ENCODE measurements at regions not wholly inside any gene's neighbourhood (a gene's known extent, or its start where the extent isn't known, plus 50 kb on each side); places are given as distances from the start of the nearest gene placed in this dataset.

- H3K36me3 ChIP-seq (ENCODE audit: control insufficient read depth in 1 of 2, insufficient read depth in 2 of 2, low read length in 2 of 2), result no peaks in the 10 kb centered on the region
- H3K4me1 ChIP-seq (ENCODE audit: control insufficient read depth in 1 of 2, insufficient read depth in 2 of 2, low read length in 2 of 2), result no peaks in the 10 kb centered on the region
- H3K27ac ChIP-seq (ENCODE audit: low read length), result no peak overlapping the region
- no peak overlapping the region for H3K4me3 ChIP-seq (ENCODE audit: low read depth in 1 of 2, low read length in 2 of 2)
- H3K9me3 ChIP-seq (ENCODE audit: control insufficient read depth in 1 of 2, low read length in 2 of 2), result peaks cover 0 to 2% of the 10 kb centered on the region in 2 donors
- no peaks in the 10 kb centered on the region for H3K27me3 ChIP-seq (ENCODE audit: low read depth, low read length)
Observed at GRCh38 chr13:65748227-65748626, 1481.9 kb downstream of the PCDH9 start.

- Histone ChIP-seq H3K36me3 (ENCODE audit: control insufficient read depth in 1 of 2, insufficient read depth in 2 of 2, low read length in 2 of 2) (no peaks in the 10 kb centered on the region), H3K4me3 (ENCODE audit: low read depth in 1 of 2, low read length in 2 of 2) (no peak overlapping the region), H3K9me3 (ENCODE audit: control insufficient read depth in 1 of 2, low read length in 2 of 2) (peaks cover 0 to 2% of the 10 kb centered on the region in 2 donors), H3K27me3 (ENCODE audit: low read depth, low read length) (no peaks in the 10 kb centered on the region), H3K4me1 (ENCODE audit: control insufficient read depth in 1 of 2, insufficient read depth in 2 of 2, low read length in 2 of 2) (no peaks in the 10 kb centered on the region), H3K27ac (ENCODE audit: low read length) (no peak overlapping the region)
Observed at GRCh38 chr13:65746406-65746921, 1483.7 kb downstream of the PCDH9 start.

DNA sequence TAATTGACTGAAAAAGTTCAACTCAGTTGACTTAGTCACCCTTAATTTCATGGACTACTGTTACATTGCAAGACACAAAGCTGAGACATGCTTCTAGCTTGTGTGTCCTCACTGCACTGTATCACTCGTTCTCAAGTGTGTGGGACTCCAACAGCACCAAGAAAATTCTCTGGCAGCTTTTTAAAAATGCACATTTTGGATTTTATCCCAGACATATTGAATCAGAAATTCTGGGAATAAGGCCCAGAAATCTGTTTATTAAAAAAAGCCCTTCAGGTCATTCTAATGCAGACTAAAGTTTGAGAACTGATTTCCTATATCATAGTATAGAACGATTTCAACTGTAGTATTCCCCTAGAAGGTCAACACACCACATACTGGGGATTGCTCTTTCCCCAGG, 1485.3 kb downstream of the PCDH9 start:
- Histone ChIP-seq H3K9me3 (ENCODE audit: control insufficient read depth in 1 of 2, low read length in 2 of 2) (peaks cover 0 to 2% of the 10 kb centered on the region in 2 donors), H3K4me1 (ENCODE audit: control insufficient read depth in 1 of 2, insufficient read depth in 2 of 2, low read length in 2 of 2) (no peaks in the 10 kb centered on the region), H3K27ac (ENCODE audit: low read length) (no peak overlapping the region), H3K27me3 (ENCODE audit: low read depth, low read length) (no peaks in the 10 kb centered on the region), H3K4me3 (ENCODE audit: low read depth in 1 of 2, low read length in 2 of 2) (no peak overlapping the region), H3K36me3 (ENCODE audit: control insufficient read depth in 1 of 2, insufficient read depth in 2 of 2, low read length in 2 of 2) (no peaks in the 10 kb centered on the region)

- no peak overlapping the region for H3K27ac ChIP-seq (ENCODE audit: low read length)
- no peaks in the 10 kb centered on the region for H3K27me3 ChIP-seq (ENCODE audit: low read depth, low read length)
- H3K4me3 ChIP-seq (ENCODE audit: low read depth in 1 of 2, low read length in 2 of 2), result no peak overlapping the region
- H3K9me3 ChIP-seq (ENCODE audit: control insufficient read depth in 1 of 2, low read length in 2 of 2), result peaks cover 0 to 2% of the 10 kb centered on the region in 2 donors
- H3K4me1 ChIP-seq (ENCODE audit: control insufficient read depth in 1 of 2, insufficient read depth in 2 of 2, low read length in 2 of 2), result no peaks in the 10 kb centered on the region
- no peaks in the 10 kb centered on the region for H3K36me3 ChIP-seq (ENCODE audit: control insufficient read depth in 1 of 2, insufficient read depth in 2 of 2, low read length in 2 of 2)
Observed at GRCh38 chr13:65733110-65733509, 1497.0 kb downstream of the PCDH9 start.

DNA sequence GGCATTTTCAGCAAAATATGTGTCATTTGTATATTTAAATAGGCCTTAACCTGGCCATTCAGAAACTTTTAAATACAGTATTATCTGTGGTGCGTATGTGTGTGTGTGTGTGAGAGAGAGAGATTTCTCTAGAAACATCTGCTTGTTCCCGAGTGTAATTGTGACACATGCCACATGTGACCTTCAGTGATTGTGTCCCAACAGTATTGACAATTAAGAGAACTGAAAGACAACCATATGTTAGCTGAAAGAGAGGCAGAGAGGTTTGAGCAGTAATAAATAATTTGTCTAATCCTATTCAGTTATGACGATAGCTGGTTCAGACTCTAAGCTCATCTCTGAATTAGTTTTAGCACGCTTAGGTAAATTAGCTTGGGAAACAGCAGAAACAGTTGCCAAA, 1503.1 kb downstream of the PCDH9 start:
- no peak overlapping the region for H3K4me3 ChIP-seq (ENCODE audit: low read depth in 1 of 2, low read length in 2 of 2)
- no peaks in the 10 kb centered on the region for H3K4me1 ChIP-seq (ENCODE audit: control insufficient read depth in 1 of 2, insufficient read depth in 2 of 2, low read length in 2 of 2)
- no peaks in the 10 kb centered on the region for H3K9me3 ChIP-seq (ENCODE audit: control insufficient read depth in 1 of 2, low read length in 2 of 2)
- no peaks in the 10 kb centered on the region for H3K36me3 ChIP-seq (ENCODE audit: control insufficient read depth in 1 of 2, insufficient read depth in 2 of 2, low read length in 2 of 2)
- H3K27ac ChIP-seq (ENCODE audit: low read length), result no peak overlapping the region
- no peaks in the 10 kb centered on the region for H3K27me3 ChIP-seq (ENCODE audit: low read depth, low read length)

DNA sequence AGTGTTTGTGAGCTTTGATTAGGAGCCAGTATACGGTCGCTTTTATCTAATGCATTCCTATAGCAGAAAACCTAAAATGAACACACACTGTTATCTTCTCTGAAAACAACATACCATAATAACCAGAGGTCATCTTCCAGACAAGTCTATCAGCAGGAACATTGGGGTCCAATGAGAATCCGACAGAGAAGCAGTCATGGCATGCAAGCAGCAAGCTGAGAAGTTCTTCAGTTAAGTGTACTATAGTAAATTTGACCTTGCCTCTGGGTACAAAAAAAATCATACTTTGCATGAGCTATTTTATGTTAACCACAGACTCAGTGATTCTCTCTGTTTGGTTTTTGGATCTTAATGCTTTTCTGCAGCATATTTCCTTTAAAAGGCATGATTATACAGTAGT, 1505.1 kb downstream of the PCDH9 start:
- no peak overlapping the region for H3K4me3 ChIP-seq (ENCODE audit: low read depth in 1 of 2, low read length in 2 of 2)
- no peaks in the 10 kb centered on the region for H3K9me3 ChIP-seq (ENCODE audit: control insufficient read depth in 1 of 2, low read length in 2 of 2)
- H3K4me1 ChIP-seq (ENCODE audit: control insufficient read depth in 1 of 2, insufficient read depth in 2 of 2, low read length in 2 of 2), result no peaks in the 10 kb centered on the region

GRCh38 chr13:65724226-65724625, 1505.9 kb downstream of the PCDH9 start:
- Histone ChIP-seq H3K4me1 (ENCODE audit: control insufficient read depth in 1 of 2, insufficient read depth in 2 of 2, low read length in 2 of 2) (no peaks in the 10 kb centered on the region), H3K4me3 (ENCODE audit: low read depth in 1 of 2, low read length in 2 of 2) (no peak overlapping the region), H3K27ac (ENCODE audit: low read length) (no peak overlapping the region), H3K36me3 (ENCODE audit: control insufficient read depth in 1 of 2, insufficient read depth in 2 of 2, low read length in 2 of 2) (no peaks in the 10 kb centered on the region), H3K27me3 (ENCODE audit: low read depth, low read length) (no peaks in the 10 kb centered on the region), H3K9me3 (ENCODE audit: control insufficient read depth in 1 of 2, low read length in 2 of 2) (no peaks in the 10 kb centered on the region)

More for the DNA sequence above, 1505.1 kb downstream of the PCDH9 start:
- no peaks in the 10 kb centered on the region for H3K36me3 ChIP-seq (ENCODE audit: control insufficient read depth in 1 of 2, insufficient read depth in 2 of 2, low read length in 2 of 2)
- no peak overlapping the region for H3K27ac ChIP-seq (ENCODE audit: low read length)
- H3K27me3 ChIP-seq (ENCODE audit: low read depth, low read length), result no peaks in the 10 kb centered on the region

GRCh38 chr13:65722506-65722905, 1507.6 kb downstream of the PCDH9 start:
- Histone ChIP-seq H3K27ac (ENCODE audit: low read length) (no peak overlapping the region), H3K9me3 (ENCODE audit: control insufficient read depth in 1 of 2, low read length in 2 of 2) (no peaks in the 10 kb centered on the region)

DNA sequence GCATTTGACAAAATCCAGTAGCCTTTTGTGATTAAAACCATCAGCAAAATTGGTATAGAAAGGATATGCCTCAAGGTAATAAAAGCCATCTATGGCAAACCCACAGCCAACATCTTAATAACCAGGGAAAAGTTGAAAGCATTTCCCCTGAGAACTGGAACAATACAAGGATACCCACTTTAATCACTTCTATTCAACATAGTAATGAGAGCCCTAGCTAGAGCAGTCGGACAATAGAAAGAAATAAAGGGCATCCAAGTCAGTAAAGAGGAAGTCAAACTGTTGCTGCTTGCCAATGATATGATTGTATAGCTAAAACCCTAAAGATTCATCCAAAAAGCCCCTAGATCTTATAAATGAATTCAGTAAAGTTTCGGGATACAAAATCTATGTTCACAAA, 1510.3 kb downstream of the PCDH9 start:
- H3K4me1 ChIP-seq (ENCODE audit: control insufficient read depth in 1 of 2, insufficient read depth in 2 of 2, low read length in 2 of 2), result no peaks in the 10 kb centered on the region
- no peaks in the 10 kb centered on the region for H3K36me3 ChIP-seq (ENCODE audit: control insufficient read depth in 1 of 2, insufficient read depth in 2 of 2, low read length in 2 of 2)
- H3K27ac ChIP-seq (ENCODE audit: low read length), result no peak overlapping the region
- no peak overlapping the region for H3K4me3 ChIP-seq (ENCODE audit: low read depth in 1 of 2, low read length in 2 of 2)
- no peaks in the 10 kb centered on the region for H3K27me3 ChIP-seq (ENCODE audit: low read depth, low read length)
- no peaks in the 10 kb centered on the region for H3K9me3 ChIP-seq (ENCODE audit: control insufficient read depth in 1 of 2, low read length in 2 of 2)

More at GRCh38 chr13:65722506-65722905, 1507.6 kb downstream of the PCDH9 start:
- Histone ChIP-seq H3K27me3 (ENCODE audit: low read depth, low read length) (no peaks in the 10 kb centered on the region), H3K4me3 (ENCODE audit: low read depth in 1 of 2, low read length in 2 of 2) (no peak overlapping the region), H3K36me3 (ENCODE audit: control insufficient read depth in 1 of 2, insufficient read depth in 2 of 2, low read length in 2 of 2) (no peaks in the 10 kb centered on the region), H3K4me1 (ENCODE audit: control insufficient read depth in 1 of 2, insufficient read depth in 2 of 2, low read length in 2 of 2) (no peaks in the 10 kb centered on the region)

DNA sequence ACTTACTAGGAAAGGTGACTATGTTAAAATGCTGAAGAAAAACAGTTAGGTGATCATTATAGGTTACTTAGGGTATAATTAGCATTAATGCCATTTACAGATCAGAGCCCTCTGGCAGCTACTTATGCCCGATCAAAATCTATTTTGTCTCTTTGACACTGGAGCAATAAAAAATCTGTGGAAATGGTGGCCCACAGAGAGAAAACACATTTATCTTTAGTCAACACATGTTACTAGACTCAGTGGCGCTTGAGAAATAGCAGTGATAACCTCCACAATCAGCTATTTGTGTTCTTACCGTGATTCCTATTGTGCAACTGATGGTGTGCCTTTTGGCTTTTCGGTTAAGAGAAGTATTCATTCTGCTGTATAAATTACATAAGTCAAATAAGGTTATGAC, 1519.6 kb downstream of the PCDH9 start:
- Histone ChIP-seq H3K27ac (ENCODE audit: low read length) (no peak overlapping the region), H3K4me1 (ENCODE audit: control insufficient read depth in 1 of 2, insufficient read depth in 2 of 2, low read length in 2 of 2) (no peaks in the 10 kb centered on the region), H3K27me3 (ENCODE audit: low read depth, low read length) (no peaks in the 10 kb centered on the region), H3K4me3 (ENCODE audit: low read depth in 1 of 2, low read length in 2 of 2) (no peak overlapping the region), H3K9me3 (ENCODE audit: control insufficient read depth in 1 of 2, low read length in 2 of 2) (no peaks in the 10 kb centered on the region), H3K36me3 (ENCODE audit: control insufficient read depth in 1 of 2, insufficient read depth in 2 of 2, low read length in 2 of 2) (no peaks in the 10 kb centered on the region)

DNA sequence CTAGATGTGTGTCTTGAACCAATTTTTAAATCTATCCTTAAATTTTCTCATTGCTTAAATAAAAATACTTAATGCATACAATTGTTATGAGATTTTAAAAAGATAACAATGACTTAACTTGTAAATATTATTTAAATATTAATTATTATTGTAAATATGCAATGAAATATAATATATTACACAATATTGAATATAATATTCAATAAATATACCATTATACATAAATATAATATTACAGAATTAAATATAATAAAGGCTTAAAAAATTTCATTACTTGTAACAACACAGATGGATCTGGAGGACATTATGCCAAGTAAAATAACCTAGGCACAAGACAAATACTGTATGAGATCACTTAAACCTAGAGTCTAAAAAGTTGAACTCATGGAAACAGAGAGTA, 1532.3 kb downstream of the PCDH9 start:
- Histone ChIP-seq H3K4me1 (ENCODE audit: control insufficient read depth in 1 of 2, insufficient read depth in 2 of 2, low read length in 2 of 2) (no peaks in the 10 kb centered on the region), H3K36me3 (ENCODE audit: control insufficient read depth in 1 of 2, insufficient read depth in 2 of 2, low read length in 2 of 2) (no peaks in the 10 kb centered on the region), H3K27me3 (ENCODE audit: low read depth, low read length) (no peaks in the 10 kb centered on the region), H3K27ac (ENCODE audit: low read length) (no peak overlapping the region), H3K4me3 (ENCODE audit: low read depth in 1 of 2, low read length in 2 of 2) (no peak overlapping the region), H3K9me3 (ENCODE audit: control insufficient read depth in 1 of 2, low read length in 2 of 2) (no peaks in the 10 kb centered on the region)

DNA sequence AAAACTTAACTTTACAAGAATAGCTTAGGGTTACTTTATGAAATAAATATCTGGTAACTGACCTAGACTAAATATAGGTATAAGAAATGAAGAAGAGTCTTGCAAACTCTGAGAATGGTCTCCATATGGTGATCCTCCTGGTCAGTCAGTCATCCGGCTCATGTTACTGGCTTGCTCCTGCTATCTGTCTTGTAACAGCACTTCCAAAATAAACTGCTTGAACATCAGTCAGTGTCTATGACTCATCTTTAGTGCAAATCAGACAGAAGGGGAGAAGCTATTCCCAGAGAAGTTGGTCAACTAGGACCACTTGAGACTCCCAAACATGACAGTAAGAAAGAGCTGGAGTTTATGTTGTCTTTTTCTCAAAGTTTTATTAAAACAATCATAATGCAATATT, 1550.9 kb downstream of the PCDH9 start:
- H3K36me3 ChIP-seq (ENCODE audit: control insufficient read depth in 1 of 2, insufficient read depth in 2 of 2, low read length in 2 of 2), result no peaks in the 10 kb centered on the region
- H3K27ac ChIP-seq (ENCODE audit: low read length), result no peak overlapping the region
- H3K9me3 ChIP-seq (ENCODE audit: control insufficient read depth in 1 of 2, low read length in 2 of 2), result no peaks in the 10 kb centered on the region
- H3K27me3 ChIP-seq (ENCODE audit: low read depth, low read length), result no peaks in the 10 kb centered on the region
- H3K4me1 ChIP-seq (ENCODE audit: control insufficient read depth in 1 of 2, insufficient read depth in 2 of 2, low read length in 2 of 2), result no peaks in the 10 kb centered on the region
- H3K4me3 ChIP-seq (ENCODE audit: low read depth in 1 of 2, low read length in 2 of 2), result no peak overlapping the region

All from muscle layer of duodenum (tissue), 2 donors.